GM21526 (cell line): ENCODE measurements at regions not wholly inside any gene's neighbourhood (a gene's known extent, or its start where the extent isn't known, plus 50 kb on each side); places are given as distances from the start of the nearest gene placed in this dataset.
"Not testable (repeated sequence)": the region's sequence is repeated elsewhere in the genome, so short reads cannot be mapped to it uniquely, and the experiment has no call there.

Experiments used
- ATAC-seq: cut with Tn5 transposase; IDR thresholded peaks from one replicate; pipeline ENCODE4 v1.9.1; 2021; ENCODE audit warnings: moderate library complexity; ENCODE audit not compliant: unreplicated experiment, low FRiP score

DNA sequence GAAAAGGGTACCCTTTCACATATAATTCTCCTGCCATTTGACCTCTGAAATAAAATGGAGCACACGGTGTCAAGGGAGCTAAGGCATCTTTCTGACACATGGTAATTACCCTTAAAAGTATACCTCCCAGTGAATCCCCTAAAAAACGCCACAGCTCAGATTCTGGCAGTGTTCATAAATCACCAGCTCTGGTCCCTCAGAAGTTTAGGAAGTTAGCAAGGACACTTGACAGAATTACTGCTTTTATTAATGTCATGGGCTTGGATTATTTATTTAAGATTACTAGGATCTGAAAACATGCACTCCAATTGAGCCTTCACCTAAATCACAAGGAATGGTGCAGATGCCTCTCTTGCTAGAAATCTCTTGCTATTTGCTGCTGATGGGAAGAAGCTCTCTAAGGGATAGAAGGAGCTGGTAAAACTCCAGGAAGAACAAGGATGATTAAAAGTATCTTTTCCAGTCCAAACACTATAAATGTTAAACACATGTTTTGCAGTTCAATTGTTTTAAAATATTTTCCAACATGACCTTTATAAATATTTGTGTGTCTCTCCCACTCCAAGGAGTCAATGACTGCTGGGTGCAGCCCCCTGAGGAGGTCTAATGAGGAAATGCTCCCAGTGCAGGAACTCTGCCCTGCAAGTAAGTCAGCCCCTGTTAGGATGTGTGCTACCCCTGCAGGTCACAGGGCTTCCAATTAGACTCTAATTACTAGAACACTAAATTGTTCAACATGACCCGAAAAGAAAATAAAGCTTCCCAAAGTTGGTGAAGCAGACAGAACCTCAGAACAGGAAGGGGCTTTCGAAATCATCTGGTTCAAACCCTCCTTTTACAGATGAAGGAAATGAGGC is 230.3 kb downstream of the TFAP2A start:
- no peak for ATAC-seq

DNA sequence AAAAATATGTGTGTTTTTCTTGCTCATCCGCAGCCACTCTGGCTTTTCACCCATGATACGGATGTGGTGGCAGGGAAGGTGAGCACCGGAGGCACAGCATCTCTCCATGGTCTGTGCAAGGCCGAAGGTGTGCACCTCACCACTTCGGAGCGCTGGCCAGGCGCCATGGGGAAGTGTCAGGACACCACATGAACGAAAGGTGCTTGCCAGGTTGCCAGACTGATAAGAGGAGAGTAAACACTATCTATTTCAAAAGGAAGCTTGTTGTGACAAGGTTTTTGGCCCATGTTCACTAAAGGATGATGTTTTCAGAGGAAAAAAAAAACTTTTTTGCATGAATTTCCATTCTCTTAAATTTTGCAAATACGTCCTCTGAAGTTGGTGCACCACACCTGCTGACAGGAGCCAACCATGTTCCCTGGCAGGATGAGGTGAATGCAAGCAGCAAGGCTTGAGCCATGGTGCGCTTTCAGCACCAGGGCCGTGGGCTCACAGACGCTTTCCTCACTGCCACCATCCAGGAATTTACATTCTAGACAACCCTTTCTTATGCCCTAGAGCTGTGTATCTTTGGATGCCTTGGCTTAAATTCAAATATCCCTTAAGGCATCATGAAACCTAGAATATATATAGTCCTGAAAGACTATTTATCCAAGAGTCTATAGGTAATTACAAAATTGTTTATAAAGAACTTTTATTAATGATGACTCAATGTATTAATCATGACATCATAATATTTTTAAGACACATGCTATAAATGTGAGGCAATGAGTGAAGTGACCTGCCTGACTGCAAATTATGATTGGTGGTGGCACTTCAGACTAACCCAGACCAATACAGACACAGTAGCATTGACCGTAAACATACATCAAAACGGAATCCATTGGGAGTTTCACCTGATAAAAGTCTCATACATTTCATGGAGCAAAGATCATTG is 234.5 kb downstream of the TFAP2A start:
- ATAC-seq = no peak

DNA sequence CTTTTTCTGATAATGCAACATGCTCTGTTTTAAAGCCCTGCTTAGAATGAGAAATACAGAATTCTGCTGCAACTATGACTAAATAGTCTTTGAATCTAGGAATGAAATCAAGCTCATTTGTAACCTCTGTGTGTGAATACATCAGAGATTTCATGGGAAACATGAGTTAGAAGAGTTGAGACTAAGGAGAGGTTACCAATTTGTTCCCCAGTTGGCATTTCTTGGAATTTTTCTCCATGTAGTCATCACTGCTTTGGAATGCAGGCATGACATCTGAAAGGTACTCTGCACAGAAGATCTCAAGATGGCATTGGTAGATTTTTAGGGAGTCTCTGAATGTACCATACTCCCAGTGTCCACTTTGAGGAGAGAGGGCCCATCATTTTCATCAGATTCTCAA is 237.2 kb downstream of the TFAP2A start:
- ATAC-seq = no peak

DNA sequence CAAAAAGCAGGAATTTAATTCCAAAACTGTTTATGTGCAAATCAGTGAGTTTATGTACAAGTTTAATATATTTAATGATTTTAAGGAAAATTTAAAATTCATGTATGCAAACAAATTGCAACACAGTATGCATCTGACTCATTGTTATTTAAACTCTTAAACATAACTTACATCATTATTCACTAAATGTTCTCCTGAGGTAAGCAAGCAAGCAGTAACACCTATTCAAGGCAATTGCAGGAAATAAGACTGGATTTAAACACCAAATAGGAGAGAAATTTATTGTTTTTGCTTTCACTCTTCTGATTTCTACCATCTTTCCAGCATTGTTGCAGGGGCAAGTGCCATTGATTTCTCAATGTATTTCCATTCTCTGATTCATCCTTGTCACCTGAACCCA is 239.5 kb downstream of the TFAP2A start:
- ATAC-seq = no peak

DNA sequence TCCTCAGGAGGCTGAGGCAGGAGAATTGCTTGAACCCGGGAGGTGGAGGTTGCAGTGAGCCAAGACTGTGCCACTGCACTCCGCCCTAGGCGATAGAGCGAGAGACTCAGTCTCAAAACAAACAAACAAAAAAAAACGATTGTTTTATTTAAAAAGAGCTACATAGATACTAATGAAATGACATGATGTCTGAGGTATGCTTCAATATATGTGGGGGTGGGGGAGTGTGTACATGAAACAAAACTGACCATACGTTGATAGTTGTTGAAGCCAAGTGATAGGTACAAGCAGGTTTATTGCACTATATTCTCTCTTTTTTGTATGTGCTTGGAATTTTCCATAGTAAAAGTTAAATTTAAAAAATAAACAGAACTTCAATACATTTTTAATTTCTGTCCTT is 240.1 kb downstream of the TFAP2A start:
- no peak for ATAC-seq

DNA sequence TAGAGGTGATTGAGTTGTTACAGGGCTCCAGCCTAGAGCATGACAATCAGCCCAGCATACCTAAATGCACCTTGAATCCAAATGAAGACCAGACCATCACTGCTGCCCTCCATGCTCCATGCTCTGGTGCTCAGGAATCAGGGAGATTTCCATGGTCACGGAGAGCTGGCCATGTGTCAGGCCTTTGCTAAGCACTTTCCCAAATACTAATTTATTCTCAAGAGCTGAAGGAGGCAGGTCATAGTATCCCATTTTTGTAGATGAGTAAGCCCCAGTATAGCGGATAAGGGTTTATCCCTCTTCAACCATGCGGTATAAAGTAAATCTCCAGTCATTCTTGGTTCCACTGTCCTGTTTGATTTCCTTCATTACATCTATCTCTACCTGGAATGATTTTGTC is 240.8 kb downstream of the TFAP2A start:
- ATAC-seq = no peak

DNA sequence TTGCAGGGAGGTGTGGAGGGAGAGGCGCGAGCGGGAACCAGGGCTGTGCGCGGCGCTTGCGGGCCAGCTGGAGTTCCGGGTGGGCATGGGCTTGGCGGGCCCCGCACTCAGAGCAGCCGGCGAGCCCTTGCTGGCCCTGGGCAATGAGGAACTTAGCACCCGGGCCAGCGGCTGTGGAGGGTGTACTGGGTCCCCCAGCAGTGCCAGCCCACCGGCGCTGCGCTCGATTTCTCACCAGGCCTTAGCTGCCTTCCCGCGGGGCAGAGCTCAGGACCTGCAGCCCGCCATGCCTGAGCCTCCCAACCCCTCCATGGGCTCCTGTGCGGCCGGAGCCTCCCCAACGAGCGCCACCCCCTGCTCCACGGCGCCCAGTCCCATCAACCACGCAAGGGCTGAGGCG is 243.2 kb downstream of the TFAP2A start:
- ATAC-seq = not testable (repeated sequence)

DNA sequence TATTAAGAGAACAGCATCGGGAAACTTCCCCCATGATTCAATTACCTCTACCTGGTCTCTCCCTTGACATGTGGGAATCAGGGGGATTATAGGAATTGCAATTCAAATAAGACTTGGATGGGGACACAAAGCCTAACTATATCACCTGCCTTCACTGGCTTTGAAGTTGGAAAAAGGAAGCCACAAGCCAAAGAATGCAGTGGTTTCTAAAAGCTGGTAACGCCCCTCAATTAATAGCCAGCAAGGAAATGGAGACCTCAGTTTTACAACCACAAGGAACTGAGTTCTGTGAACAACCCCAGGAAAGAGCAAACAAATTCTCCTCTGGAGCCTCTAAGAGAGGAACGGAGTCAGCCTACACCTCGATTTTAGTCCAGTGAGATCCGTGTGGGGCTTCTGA is 244.1 kb downstream of the TFAP2A start:
- no peak for ATAC-seq

DNA sequence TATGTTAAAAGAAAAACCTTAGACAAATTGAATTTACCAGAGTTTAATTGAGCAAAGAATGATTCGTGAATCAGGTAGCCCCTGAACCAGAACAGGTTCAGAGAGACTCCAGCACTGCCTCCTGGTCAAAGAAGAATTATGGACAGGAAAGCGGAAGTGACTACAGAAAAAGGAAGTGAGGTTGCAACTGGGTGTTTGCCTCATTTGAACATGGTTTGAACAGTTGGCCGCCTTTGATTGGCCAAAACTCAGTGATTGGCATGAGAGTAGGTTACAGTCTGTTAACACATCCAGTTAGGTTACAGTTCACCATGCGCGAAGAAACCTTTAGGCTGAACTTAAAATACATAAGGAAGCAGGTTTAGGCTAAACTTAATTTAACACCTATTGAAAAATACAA is 248.8 kb downstream of the TFAP2A start:
- ATAC-seq = no peak

DNA sequence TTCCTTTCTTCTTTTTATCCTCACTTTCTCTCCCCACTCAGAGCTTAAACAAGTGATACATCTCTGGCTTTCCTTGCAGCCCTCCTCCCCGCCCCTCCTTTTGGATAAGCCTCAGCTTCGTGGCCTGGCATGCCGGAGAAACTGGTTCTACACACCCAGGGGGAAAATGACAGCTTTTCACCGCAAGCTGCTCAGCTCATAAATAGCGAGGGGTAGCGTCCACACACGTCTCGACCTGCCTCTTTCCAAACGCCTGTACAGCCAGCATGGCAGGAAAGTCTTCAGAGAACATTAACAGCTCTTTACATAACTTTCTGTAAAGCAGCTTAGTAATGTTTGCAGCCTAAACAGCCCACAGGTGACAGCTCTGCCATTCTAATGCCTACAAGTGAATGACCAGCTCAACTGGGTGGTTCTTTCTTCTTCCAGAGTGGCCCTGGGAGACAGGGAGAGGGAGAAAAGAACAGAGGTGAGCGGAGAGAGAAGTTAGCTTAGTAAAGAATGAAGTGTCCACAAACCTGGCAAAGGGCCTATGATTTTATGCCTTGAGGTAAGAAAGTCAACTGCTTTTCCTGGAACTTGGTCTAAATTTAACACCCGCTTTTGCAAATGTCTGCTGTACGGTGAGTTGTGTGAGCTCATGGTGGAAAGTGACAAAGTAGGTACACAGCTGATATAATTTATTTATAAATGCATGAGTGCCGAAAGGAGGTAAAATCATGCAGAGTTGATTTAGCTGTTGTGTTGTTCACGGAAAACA is 251.5 kb downstream of the TFAP2A start:
- ATAC-seq = no peak

DNA sequence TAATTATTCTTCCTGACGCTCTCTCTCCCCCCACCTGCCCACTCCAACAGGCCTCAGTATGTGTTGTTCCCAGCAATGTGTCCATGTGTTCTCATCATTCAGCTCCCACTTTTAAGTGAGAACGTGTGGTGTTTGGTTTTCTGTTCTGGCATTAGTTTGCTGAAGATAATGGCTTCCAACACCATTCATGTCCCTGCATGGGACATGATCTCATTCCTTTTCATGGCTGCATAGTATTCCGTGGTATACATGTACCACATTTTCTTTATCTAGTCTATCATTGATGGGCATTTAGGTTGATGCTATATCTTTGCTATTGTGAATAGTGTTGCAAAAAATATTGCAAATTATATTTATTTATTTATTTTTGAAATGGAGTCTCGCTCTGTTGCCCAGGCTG is 258.0 kb downstream of the TFAP2A start:
- no peak for ATAC-seq

DNA sequence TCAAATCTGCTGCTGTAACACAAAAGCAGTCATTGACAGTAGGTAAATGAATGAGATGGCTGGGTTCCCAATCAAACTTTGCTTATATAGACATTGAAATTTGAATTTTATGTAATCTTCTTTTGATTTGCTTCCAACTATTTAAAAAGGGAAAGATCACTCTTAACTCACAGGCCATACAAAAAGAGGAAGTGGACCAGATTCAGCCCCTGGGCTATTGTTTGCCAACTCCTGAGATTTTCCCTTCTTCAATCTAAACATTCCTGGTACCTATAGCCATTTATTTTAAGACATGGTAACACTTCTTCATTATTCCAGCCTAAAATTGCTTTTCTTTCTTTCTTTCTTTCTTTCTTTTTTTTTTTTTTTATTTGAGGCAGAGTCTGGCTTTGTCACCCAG is 260.6 kb downstream of the TFAP2A start:
- ATAC-seq = no peak

DNA sequence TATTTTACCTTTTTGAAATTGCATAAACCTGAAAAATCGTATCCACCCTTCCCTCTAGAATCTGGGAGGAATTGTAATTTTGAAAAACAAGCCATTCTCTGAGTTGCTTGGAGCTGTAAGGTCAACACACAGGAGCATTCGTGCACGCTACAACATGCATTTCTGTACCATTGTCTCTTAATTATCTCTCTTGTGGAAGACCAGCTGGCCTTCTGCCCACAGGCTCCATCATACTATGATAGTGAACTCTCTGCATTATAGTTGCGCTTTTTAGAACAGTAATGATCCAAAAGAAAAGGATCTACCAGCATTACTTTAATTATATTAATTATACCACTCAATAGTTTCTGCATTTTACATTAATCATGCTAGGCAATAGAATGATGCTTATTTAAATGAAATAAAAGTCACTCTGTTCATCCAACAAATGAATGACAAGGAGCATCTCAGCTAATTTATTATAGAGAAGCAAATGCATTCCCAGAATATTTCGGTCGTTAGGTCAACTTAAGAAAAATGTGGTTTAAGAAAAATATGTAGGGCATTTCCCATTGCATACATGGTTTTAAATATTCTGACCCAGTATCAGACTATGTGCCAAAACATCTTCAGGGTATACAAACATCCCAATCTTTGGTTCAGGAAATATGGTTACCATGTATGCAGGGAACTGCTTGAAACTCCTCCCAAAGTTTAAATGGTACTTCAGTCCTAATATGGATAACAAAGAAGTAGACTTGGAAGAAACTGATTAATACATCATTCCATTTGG is 263.5 kb downstream of the TFAP2A start:
- ATAC-seq = no peak

DNA sequence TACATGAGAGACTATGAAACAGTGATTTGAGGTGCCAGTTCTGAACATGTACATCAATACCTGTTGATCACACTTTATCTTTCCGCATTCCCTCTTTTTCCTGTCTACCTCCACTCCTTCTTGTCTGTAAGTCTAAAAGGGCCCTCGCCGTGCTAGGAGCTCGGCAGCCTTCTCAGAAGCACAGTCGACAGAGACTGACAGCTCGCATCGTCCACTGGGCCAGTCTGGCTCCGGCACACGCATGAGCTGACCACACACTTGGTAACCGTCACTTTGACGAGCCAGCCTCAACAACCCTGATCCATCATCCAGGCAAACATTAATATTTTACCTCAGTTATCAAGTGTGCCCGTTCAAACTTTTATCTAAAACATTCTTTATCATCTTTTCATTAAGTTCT is 265.3 kb downstream of the TFAP2A start:
- no peak for ATAC-seq

DNA sequence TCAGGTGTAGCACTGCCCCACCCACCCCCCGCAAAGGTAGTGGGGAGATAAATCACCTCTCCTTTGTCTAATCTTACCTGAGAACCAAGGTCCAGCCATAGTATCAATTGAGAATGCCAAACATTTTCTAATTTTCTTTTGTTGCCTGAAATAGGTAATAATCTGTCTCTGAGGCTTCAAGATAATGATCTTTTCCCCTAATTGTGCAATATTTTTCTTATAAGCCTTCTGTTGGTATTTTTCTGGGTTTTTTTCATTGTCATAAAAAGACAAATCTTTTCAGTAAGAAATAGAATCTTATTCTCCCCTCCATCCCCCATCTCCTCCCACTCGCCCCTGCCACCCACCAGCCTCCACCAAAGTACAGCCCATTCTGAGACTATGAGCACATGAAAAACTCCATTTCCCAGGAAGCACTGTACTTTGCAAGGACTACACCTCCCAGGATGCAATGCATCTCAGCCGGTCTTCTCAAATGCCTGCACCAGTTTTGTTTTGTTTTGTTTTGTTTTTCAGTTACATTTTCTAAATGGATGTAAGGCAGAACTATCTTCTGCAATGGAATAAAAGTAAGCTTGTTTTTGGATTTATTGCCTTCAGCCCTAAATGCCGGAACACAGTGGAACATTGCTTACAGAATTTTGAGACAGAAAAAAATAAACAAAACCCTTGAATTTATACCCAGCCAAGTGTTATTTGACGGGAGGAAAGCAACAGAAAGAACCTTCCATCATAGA is 268.0 kb downstream of the TFAP2A start:
- peak; percentile 100 for ATAC-seq

DNA sequence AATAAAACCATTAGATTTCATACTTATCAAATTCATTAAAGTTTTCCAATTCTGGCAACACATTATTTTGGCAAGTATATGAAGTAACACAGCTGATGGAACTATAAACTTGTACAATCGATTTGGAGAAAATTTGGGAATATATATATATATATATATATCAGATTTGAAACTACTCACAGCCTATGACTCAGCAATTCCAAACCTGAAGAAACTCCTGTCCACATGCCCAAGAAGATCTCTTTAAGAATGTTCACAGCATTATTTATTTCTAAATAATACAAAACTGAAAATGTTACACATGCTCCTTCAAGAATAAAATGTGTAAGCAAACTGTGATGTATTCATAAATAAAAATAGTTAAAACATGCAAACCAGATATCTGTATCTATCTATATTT is 270.1 kb downstream of the TFAP2A start:
- ATAC-seq = no peak

DNA sequence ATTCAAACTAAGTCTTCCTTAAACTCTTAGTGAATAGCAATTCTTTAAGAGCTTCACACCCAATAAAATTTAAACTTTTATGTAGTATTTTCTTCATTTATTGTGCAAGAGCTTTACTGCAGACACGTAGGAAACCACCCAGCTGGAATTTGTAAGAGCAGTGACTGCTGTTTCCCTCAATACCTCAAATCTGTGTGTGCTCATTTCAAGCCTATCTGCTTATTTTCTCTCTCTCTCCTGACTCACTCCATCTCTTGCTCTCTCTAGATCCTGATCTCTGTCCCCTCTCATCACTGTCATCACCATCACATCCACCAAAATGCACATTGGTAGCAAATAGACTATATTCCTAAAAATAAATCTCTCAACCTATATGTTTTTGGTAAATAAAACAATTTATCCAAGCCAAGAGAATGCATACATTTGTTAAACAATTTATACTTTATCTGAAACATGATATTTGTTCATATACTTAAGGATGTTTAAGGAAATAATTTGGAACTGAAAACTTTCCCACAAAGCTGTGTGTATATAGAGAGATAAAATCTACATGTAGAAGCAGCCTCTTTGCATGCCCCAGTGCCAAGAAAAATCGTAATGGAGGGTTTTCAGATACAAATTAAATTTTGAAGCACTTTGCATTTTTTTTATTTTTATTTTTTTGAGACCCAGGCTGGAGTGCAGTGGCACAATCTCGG is 273.0 kb downstream of the TFAP2A start:
- no peak for ATAC-seq

DNA sequence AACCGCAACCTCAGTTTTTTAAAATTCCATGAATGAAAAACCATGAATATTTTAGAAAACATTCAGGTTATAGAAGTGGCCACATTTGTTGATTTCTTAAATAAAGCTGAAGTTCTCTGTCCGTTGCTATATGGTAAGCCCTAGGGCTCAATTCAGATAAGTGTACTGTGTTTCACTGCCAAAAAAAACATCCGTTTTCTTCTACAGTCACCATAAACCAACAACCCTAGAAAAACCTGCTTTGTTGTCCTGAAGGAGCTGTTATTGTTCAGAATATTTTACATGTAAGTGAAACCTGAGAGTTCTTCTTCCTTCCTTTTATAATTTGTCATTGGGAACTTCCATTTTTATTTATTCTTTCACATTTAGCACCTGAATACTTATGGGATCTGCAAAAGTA is 274.1 kb downstream of the TFAP2A start:
- ATAC-seq = no peak

DNA sequence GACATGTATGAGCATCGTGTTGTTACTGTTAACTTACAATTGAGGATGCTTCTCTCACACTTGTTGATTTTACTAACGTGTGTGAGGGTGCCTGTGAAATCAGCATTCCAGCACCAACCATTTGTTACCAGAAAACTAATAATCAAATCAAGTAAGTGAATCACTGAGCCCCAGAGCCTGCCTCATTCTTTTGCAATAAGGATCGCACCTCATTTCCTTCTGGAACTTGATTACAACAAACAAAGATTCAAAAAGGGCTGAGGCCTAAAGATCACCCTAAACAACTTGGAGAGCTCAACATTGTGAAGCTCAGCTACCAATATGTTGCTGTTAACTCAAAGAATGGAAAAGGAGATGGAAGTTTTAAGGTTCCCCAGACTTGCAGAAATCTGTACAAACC is 274.7 kb downstream of the TFAP2A start:
- no peak for ATAC-seq
